Ramos (cell line): ENCODE measurements at regions not wholly inside any gene's neighbourhood (a gene's known extent, or its start where the extent isn't known, plus 50 kb on each side); places are given as distances from the start of the nearest gene placed in this dataset.
"Not testable (repeated sequence)": the region's sequence is repeated elsewhere in the genome, so short reads cannot be mapped to it uniquely, and the experiment has no call there.

ENCODE experiments used
- in situ Hi-C: fragments of 300-500 bp; cut with MboI; formaldehyde crosslinking; loops from one replicate; pipeline ENCODE4 v1.14.3; 2022; ENCODE audit warnings: low sequenced_read_pairs; ENCODE audit not compliant: unreplicated experiment

GRCh38 chr4:65265526-65265925 is 404.8 kb downstream of the EPHA5 start:
- in situ Hi-C loops = no loop called here

GRCh38 chr4:65259296-65259695 is 411.0 kb downstream of the EPHA5 start:
- in situ Hi-C loops = no loop called here

GRCh38 chr4:65250916-65251315 is 419.4 kb downstream of the EPHA5 start:
- in situ Hi-C loops = no loop called here

- in situ Hi-C loops = no loop called here
Observed at GRCh38 chr4:65249111-65249510, 421.2 kb downstream of the EPHA5 start.

GRCh38 chr4:65242156-65242846 is 428.0 kb downstream of the EPHA5 start:
- in situ Hi-C loops = no loop called here

- in situ Hi-C loops = no loop called here
Observed at GRCh38 chr4:65241257-65241997, 428.9 kb downstream of the EPHA5 start.

GRCh38 chr4:65234061-65234460 is 436.2 kb downstream of the EPHA5 start:
- in situ Hi-C loops = no loop called here

GRCh38 chr4:65227628-65228027 is 442.7 kb downstream of the EPHA5 start:
- in situ Hi-C loops = no loop called here

GRCh38 chr4:65223601-65224000 is 446.7 kb downstream of the EPHA5 start:
- in situ Hi-C loops = no loop called here

- in situ Hi-C loops = not testable (repeated sequence)
Observed at GRCh38 chr4:65223074-65223473, 447.2 kb downstream of the EPHA5 start.

GRCh38 chr4:65217179-65217578 is 453.1 kb downstream of the EPHA5 start:
- in situ Hi-C loops = no loop called here

GRCh38 chr4:65202853-65203236 is 467.4 kb downstream of the EPHA5 start:
- in situ Hi-C loops = no loop called here

- in situ Hi-C loops = no loop called here
Observed at GRCh38 chr4:65202165-65202852, 468.0 kb downstream of the EPHA5 start.

- in situ Hi-C loops = no loop called here
Observed at GRCh38 chr4:65195666-65196065, 474.6 kb downstream of the EPHA5 start.

- in situ Hi-C loops = no loop called here
Observed at GRCh38 chr4:65195002-65195401, 475.3 kb downstream of the EPHA5 start.

- in situ Hi-C loops = no loop called here
Observed at GRCh38 chr4:65193985-65194384, 476.3 kb downstream of the EPHA5 start.

GRCh38 chr4:65190780-65191179 is 479.5 kb downstream of the EPHA5 start:
- in situ Hi-C loops = no loop called here

- in situ Hi-C loops = no loop called here
Observed at GRCh38 chr4:65175585-65175984, 494.7 kb downstream of the EPHA5 start.

- in situ Hi-C loops = no loop called here
Observed at GRCh38 chr4:65170768-65171514, 499.3 kb downstream of the EPHA5 start.

- in situ Hi-C loops = no loop called here
Observed at GRCh38 chr4:65167719-65168118, 502.6 kb downstream of the EPHA5 start.

GRCh38 chr4:65152205-65152604 is 518.1 kb downstream of the EPHA5 start:
- in situ Hi-C loops = no loop called here
